Caco-2 (cell line): ENCODE measurements at regions not wholly inside any gene's neighbourhood (a gene's known extent, or its start where the extent isn't known, plus 50 kb on each side); places are given as distances from the start of the nearest gene placed in this dataset.

Experiments
- BruUV-seq: library from RNA; stranded (reverse); fragments of 400-500 nt; replicated peaks from 2 replicates; lab custom pipeline; 2021; lab: Mats Ljungman, UMichigan
- CTCF ChIA-PET: fragments of 300-600 bp; sonication (Branson Sonifier 250); formaldehyde crosslinking; loops from one replicate; lab custom pipeline; 2022; ENCODE audit warnings: antibody characterized with exemption; lab: Charles Lee
- POLR2A ChIA-PET: fragments of 300-600 bp; sonication (Branson Sonifier 250); formaldehyde crosslinking; loops from one replicate; lab custom pipeline; 2022; ENCODE audit warnings: antibody characterized with exemption; lab: Charles Lee
- DNase-seq, 2 experiments: peaks; one replicate each; pipeline versions ENCODE4 v3.0.0 to v3.0.0-alpha.2; 2020 to 2022
- H3K27me3 ChIP-seq: replicated peaks from 2 replicates; pipeline ENCODE4 v1.6.0; 2011; ENCODE audit warnings: low read length; ENCODE audit not compliant: control insufficient read depth, insufficient read depth
- H3K36me3 ChIP-seq: 2 replicates; pipeline ENCODE4 v1.5.1; 2011; ENCODE audit warnings: low read length; ENCODE audit not compliant: control insufficient read depth, insufficient read depth
- H3K4me1 ChIP-seq: fragments of 250-450 bp; sonication (Bioruptor Pico); 2 replicates; pipeline ENCODE4 v1.5.1; 2020; ENCODE audit warnings: mild to moderate bottlenecking
- H3K4me3 ChIP-seq: 2 replicates; pipeline ENCODE4 v1.5.1; 2011; ENCODE audit warnings: low read depth, mild to moderate bottlenecking, control low read depth, low read length
- H3K9me3 ChIP-seq: fragments of 250-450 bp; sonication (Bioruptor Pico); 2 replicates; pipeline ENCODE4 v1.5.1; 2020; ENCODE audit warnings: mild to moderate bottlenecking, moderate library complexity
- H3K27ac Mint-ChIP-seq: one replicate; pipeline ENCODE4 v1.8.0; 2022; ENCODE audit warnings: mixed read lengths; ENCODE audit not compliant: unreplicated experiment
- H3K27me3 Mint-ChIP-seq: one replicate; pipeline ENCODE4 v1.8.0; 2022; ENCODE audit warnings: mixed read lengths; ENCODE audit not compliant: insufficient read depth, unreplicated experiment
- H3K36me3 Mint-ChIP-seq: one replicate; pipeline ENCODE4 v1.8.0; 2022; ENCODE audit warnings: mild to moderate bottlenecking, mixed read lengths; ENCODE audit not compliant: insufficient read depth, unreplicated experiment
- H3K4me1 Mint-ChIP-seq: one replicate; pipeline ENCODE4 v1.8.0; 2022; ENCODE audit warnings: low read depth, mixed read lengths; ENCODE audit not compliant: unreplicated experiment
- H3K4me3 Mint-ChIP-seq: one replicate; pipeline ENCODE4 v1.8.0; 2022; ENCODE audit warnings: mild to moderate bottlenecking, moderate library complexity, mixed read lengths; ENCODE audit not compliant: unreplicated experiment
- H3K9me3 Mint-ChIP-seq: one replicate; pipeline ENCODE4 v1.8.0; 2022; ENCODE audit warnings: mixed read lengths; ENCODE audit not compliant: unreplicated experiment
- CTCF ChIP-seq, 2 experiments: fragments of 200-600 bp in 1 of 2; IDR thresholded peaks; 1 replicate in 1 of 2; 2 replicates in 1 of 2; pipeline versions ENCODE4 v1.5.1 to v1.8.0; 2011 to 2022; ENCODE audit warnings: antibody characterized with exemption in 1 of 2, control low read depth in 1 of 2, inconsistent platforms in 1 of 2, low read depth in 1 of 2, low read length in 1 of 2, mild to moderate bottlenecking in 1 of 2, moderate library complexity in 1 of 2; ENCODE audit not compliant: insufficient read depth in 1 of 2, severe bottlenecking in 1 of 2, unreplicated experiment in 1 of 2
- intact Hi-C: fragments of 100-400 bp; cut with micrococcal nuclease; formaldehyde crosslinking; loops from one replicate; pipeline ENCODE4 v1.10.0; 2022; ENCODE audit not compliant: unreplicated experiment

DNA sequence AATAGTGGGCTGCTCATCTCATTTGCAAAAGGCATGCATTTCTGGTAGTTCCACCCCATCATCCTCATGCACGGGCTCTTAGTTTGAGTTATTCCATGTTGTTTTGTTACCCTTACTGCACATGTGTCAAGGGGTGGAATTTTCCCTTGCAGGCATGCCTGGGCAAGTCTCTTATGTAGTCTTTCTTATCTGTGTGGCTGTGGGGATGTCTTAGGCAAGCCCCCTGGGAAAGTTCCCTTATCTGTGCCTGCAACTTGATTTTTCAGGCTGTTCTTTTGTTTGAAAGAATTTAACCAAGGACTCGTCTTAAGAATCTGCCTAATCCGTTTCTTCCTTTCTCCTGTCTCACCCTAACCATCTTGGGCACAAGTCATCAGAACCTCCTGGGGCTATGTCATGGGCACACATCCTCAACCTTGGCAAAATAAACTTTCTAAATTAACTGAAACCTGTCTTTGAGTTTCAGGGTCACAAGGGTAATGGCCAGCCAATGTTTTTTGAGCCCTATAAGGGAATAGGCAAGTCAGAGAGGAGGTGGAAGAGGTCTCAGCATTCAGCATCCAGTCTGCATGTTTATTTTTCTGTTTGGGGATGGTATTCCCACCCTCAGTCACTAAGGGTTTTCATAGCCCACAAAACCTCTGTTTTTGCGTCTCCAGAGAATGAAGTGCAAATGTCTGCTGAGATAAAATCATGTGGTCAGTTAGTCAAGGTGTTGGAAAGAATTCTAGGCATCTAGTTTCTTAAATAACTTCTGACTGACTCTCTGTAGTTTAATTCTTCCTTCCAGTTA, 579.7 kb downstream of the PLA2G4A start:
- Mint-ChIP-seq H3K27ac (no peak overlapping the region), H3K9me3 (no peaks in the 10 kb centered on the region), H3K27me3 (peaks cover 2% of the 10 kb centered on the region), H3K36me3 (no peaks in the 10 kb centered on the region), H3K4me1 (peaks cover 20% of the 10 kb centered on the region), H3K4me3 (no peak overlapping the region)
- Histone ChIP-seq H3K4me3 (no peak overlapping the region), H3K36me3 (no peaks in the 10 kb centered on the region), H3K4me1 (peaks cover 15% of the 10 kb centered on the region), H3K27me3 (no peaks in the 10 kb centered on the region), H3K9me3 (no peaks in the 10 kb centered on the region)
- POLR2A ChIA-PET: no interaction called here
- BruUV-seq: no TSS peak
- CTCF ChIA-PET: no interaction called here
- no peak for TF ChIP-seq CTCF (IDR thresholded peaks at IDR 0.05; ENCODE audit: insufficient read depth in 1 of 2, low read depth in 1 of 2, low read length in 1 of 2, severe bottlenecking in 1 of 2, unreplicated experiment in 1 of 2)
- DNase-seq: peak in 1 of 2 experiments; percentile 37
- intact Hi-C loops: no loop called here

GRCh38 chr1:187409341-187409740, 580.6 kb downstream of the PLA2G4A start:
- Histone ChIP-seq H3K4me3 (no peak overlapping the region), H3K27me3 (no peaks in the 10 kb centered on the region), H3K9me3 (no peaks in the 10 kb centered on the region), H3K4me1 (peaks cover 15% of the 10 kb centered on the region), H3K36me3 (no peaks in the 10 kb centered on the region)
- H3K36me3 Mint-ChIP-seq: no peaks in the 10 kb centered on the region
- ChIA-PET POLR2A (no interaction called here), CTCF (no interaction called here)
- no peaks in the 10 kb centered on the region for H3K9me3 Mint-ChIP-seq
- no peak for DNase-seq
- intact Hi-C loops: no loop called here
- no peak overlapping the region for H3K4me3 Mint-ChIP-seq
- TF ChIP-seq CTCF (IDR thresholded peaks at IDR 0.05; ENCODE audit: insufficient read depth in 1 of 2, low read depth in 1 of 2, low read length in 1 of 2, severe bottlenecking in 1 of 2, unreplicated experiment in 1 of 2): no peak
- H3K4me1 Mint-ChIP-seq: peaks cover 20% of the 10 kb centered on the region
- no peak overlapping the region for H3K27ac Mint-ChIP-seq
- peaks cover 2% of the 10 kb centered on the region for H3K27me3 Mint-ChIP-seq
- no TSS peak for BruUV-seq

DNA sequence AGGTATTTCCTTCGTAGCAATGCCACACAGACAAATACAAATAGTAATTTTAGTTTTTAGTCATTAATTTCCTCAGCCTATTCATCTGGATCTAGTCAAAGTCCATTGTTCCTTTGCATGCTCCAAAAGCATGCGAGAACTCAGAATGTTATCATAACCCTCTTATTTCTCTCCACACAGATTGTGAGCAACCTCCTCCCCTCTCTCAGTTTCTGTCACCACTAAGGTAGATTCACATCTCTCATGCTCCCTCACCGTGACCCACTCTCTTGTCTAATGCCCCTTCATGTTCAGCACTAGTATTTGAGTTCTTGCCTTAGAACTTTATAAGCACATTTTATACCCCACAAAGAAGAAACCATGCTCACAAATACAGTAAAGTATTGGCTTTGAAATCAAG, 582.4 kb downstream of the PLA2G4A start:
- H3K4me1 ChIP-seq: peaks cover 15% of the 10 kb centered on the region
- ChIA-PET POLR2A (no interaction called here), CTCF (no interaction called here)
- H3K9me3 ChIP-seq: no peaks in the 10 kb centered on the region
- Mint-ChIP-seq H3K4me1 (peaks cover 20% of the 10 kb centered on the region), H3K27ac (no peak overlapping the region), H3K4me3 (no peak overlapping the region), H3K9me3 (no peaks in the 10 kb centered on the region), H3K27me3 (peaks cover 2% of the 10 kb centered on the region), H3K36me3 (no peaks in the 10 kb centered on the region)
- no peak overlapping the region for H3K4me3 ChIP-seq
- no peaks in the 10 kb centered on the region for H3K27me3 ChIP-seq
- no peak for DNase-seq
- no TSS peak for BruUV-seq
- intact Hi-C loops: no loop called here
- no peaks in the 10 kb centered on the region for H3K36me3 ChIP-seq
- no peak for TF ChIP-seq CTCF (IDR thresholded peaks at IDR 0.05; ENCODE audit: insufficient read depth in 1 of 2, low read depth in 1 of 2, low read length in 1 of 2, severe bottlenecking in 1 of 2, unreplicated experiment in 1 of 2)
